H1 (cell line): ENCODE measurements at regions not wholly inside any gene's neighbourhood (a gene's known extent, or its start where the extent isn't known, plus 50 kb on each side); places are given as distances from the start of the nearest gene placed in this dataset.
A peak's percentile ranks its signal among the peaks of the same experiment; 100 is the strongest.

Source experiments
- CTCF ChIA-PET: fragments of 300-600 bp; sonication (Branson Sonifier 250); formaldehyde crosslinking; loops from one replicate; lab custom pipeline; 2021; ENCODE audit not compliant: partially characterized antibody; lab: Charles Lee
- POLR2A ChIA-PET: fragments of 300-600 bp; sonication (Branson Sonifier 250); formaldehyde crosslinking; loops from one replicate; lab custom pipeline; 2021; ENCODE audit warnings: inconsistent platforms; ENCODE audit not compliant: partially characterized antibody; lab: Charles Lee
- DNase-seq, 2 experiments: peaks; one replicate each; pipeline versions ENCODE4 v3.0.0 to v3.0.0-alpha.2; 2010 to 2022; ENCODE audit warnings: low spot score in 2 of 2, low read depth in 1 of 2, mixed read lengths in 1 of 2
- FAIRE-seq: peaks from 2 replicates; lab custom pipeline; 2011; peaks lifted over from hg19 to GRCh38; lab: Jason Lieb, UNC
- H2AFZ ChIP-seq: 2 replicates; pipeline ENCODE4 v1.8.1; 2012; ENCODE audit warnings: low read length, inconsistent platforms
- H2AK5ac ChIP-seq: 2 replicates; pipeline ENCODE4 v1.6.1; 2013; ENCODE audit warnings: low read depth, low read length
- H2BK120ac ChIP-seq: replicated peaks from 2 replicates; pipeline ENCODE3; 2013; ENCODE audit warnings: low read depth, low read length, inconsistent platforms
- H2BK12ac ChIP-seq: 2 replicates; pipeline ENCODE4 v1.6.1; 2013; ENCODE audit warnings: low read depth, low read length
- H2BK15ac ChIP-seq: 2 replicates; pipeline ENCODE4 v1.6.1; 2013; ENCODE audit warnings: low read length
- H2BK20ac ChIP-seq: 2 replicates; pipeline ENCODE4 v1.6.1; 2013; ENCODE audit warnings: low read length
- H2BK5ac ChIP-seq: 2 replicates; pipeline ENCODE4 v1.6.1; 2013; ENCODE audit warnings: low read depth, low read length
- H3K14ac ChIP-seq: 2 replicates; pipeline ENCODE4 v1.6.1; 2013; ENCODE audit warnings: inconsistent platforms; ENCODE audit not compliant: insufficient read length
- H3K18ac ChIP-seq: 2 replicates; pipeline ENCODE4 v1.6.1; 2013; ENCODE audit warnings: low read length; ENCODE audit errors: extremely low read depth
- H3K23ac ChIP-seq: 2 replicates; pipeline ENCODE4 v1.6.1; 2013; ENCODE audit warnings: inconsistent platforms; ENCODE audit not compliant: insufficient read length
- H3K23me2 ChIP-seq: 2 replicates; pipeline ENCODE4 v1.6.1; 2013; ENCODE audit warnings: low read depth, low read length
- H3K27ac ChIP-seq: 2 replicates; pipeline ENCODE4 v1.6.1; 2011; ENCODE audit warnings: low read depth, low read length, inconsistent platforms
- H3K27me3 ChIP-seq, 4 experiments: replicated peaks in 1 of 4; 1 replicate in 1 of 4; 2 replicates in 3 of 4; pipeline versions ENCODE4 v1.6.1 to v1.8.1; 2011 to 2013; ENCODE audit warnings: low read length in 3 of 4, mild to moderate bottlenecking in 3 of 4, inconsistent platforms in 2 of 4, mixed read lengths in 2 of 4, moderate library complexity in 1 of 4; ENCODE audit not compliant: control insufficient read depth in 3 of 4, insufficient read depth in 3 of 4; ENCODE audit errors: extremely low read depth in 1 of 4
- H3K36me3 ChIP-seq, 4 experiments: 2 replicates each; pipeline versions ENCODE4 v1.6.1 to v1.8.1; 2011 to 2013; ENCODE audit warnings: mild to moderate bottlenecking in 4 of 4, low read length in 3 of 4, moderate library complexity in 2 of 4, control low read depth in 1 of 4, inconsistent platforms in 1 of 4; ENCODE audit not compliant: insufficient read depth in 4 of 4, control insufficient read depth in 2 of 4
- H3K4ac ChIP-seq: replicated peaks from 2 replicates; pipeline ENCODE3; 2013; ENCODE audit warnings: low read length, low read depth, mixed read lengths, inconsistent platforms; ENCODE audit not compliant: insufficient read length
- H3K4me1 ChIP-seq, 4 experiments: replicated peaks in 1 of 4; 1 replicate in 1 of 4; 2 replicates in 3 of 4; pipeline versions ENCODE4 v1.6.1 to v1.8.1; 2011 to 2013; ENCODE audit warnings: low read length in 3 of 4, inconsistent platforms in 2 of 4, mixed read lengths in 1 of 4; ENCODE audit not compliant: insufficient read depth in 4 of 4, control insufficient read depth in 3 of 4
- H3K4me2 ChIP-seq, 2 experiments: 2 replicates each; pipeline versions ENCODE4 v1.6.1 to v1.8.1; 2011 to 2013; ENCODE audit warnings: low read depth in 2 of 2, low read length in 2 of 2, control low read depth in 1 of 2, inconsistent platforms in 1 of 2, mild to moderate bottlenecking in 1 of 2; ENCODE audit not compliant: insufficient read depth in 1 of 2
- H3K4me3 ChIP-seq, 4 experiments: fragments of 200-600, 300-600 bp in 1 of 4; sonication (generic), shearing (Covaris generic), sonication (Bioruptor Twin) in 1 of 4; 2 replicates each; pipeline versions ENCODE4 v1.5.1 to v1.8.1; 2011 to 2016; ENCODE audit warnings: low read length in 4 of 4, low read depth in 3 of 4, control low read depth in 2 of 4, inconsistent platforms in 2 of 4, mild to moderate bottlenecking in 2 of 4, mixed read lengths in 1 of 4, moderate library complexity in 1 of 4; ENCODE audit not compliant: insufficient read depth in 2 of 4; ENCODE audit errors: extremely low read depth in 1 of 4
- H3K56ac ChIP-seq: replicated peaks from 2 replicates; pipeline ENCODE3; 2013; ENCODE audit warnings: low read depth, mild to moderate bottlenecking, mixed read lengths, low read length, inconsistent platforms; ENCODE audit not compliant: insufficient read length
- H3K79me1 ChIP-seq: 2 replicates; pipeline ENCODE4 v1.6.1; 2013; ENCODE audit warnings: low read depth, low read length, control low read depth
- H3K79me2 ChIP-seq, 2 experiments: 2 replicates each; pipeline versions ENCODE4 v1.6.1 to v1.8.1; 2012 to 2013; ENCODE audit warnings: low read length in 2 of 2, mild to moderate bottlenecking in 2 of 2, inconsistent platforms in 1 of 2; ENCODE audit not compliant: insufficient read depth in 2 of 2, control insufficient read depth in 1 of 2
- H3K9ac ChIP-seq, 4 experiments: replicated peaks in 1 of 4; 1 replicate in 1 of 4; 2 replicates in 3 of 4; pipeline versions ENCODE4 v1.6.1 to v1.8.1; 2011 to 2013; ENCODE audit warnings: low read depth in 3 of 4, low read length in 3 of 4, control low read depth in 2 of 4, mild to moderate bottlenecking in 2 of 4, moderate library complexity in 2 of 4, inconsistent platforms in 1 of 4; ENCODE audit errors: extremely low read depth in 1 of 4
- H3K9me3 ChIP-seq, 2 experiments: 2 replicates each; pipeline versions ENCODE4 v1.6.1 to v1.8.1; 2012 to 2013; ENCODE audit warnings: mild to moderate bottlenecking in 2 of 2, moderate library complexity in 2 of 2, control low read depth in 1 of 2, inconsistent platforms in 1 of 2, low read depth in 1 of 2, low read length in 1 of 2, mixed read lengths in 1 of 2; ENCODE audit not compliant: insufficient read depth in 2 of 2
- H4K20me1 ChIP-seq, 2 experiments: replicated peaks in 1 of 2; 2 replicates each; pipeline versions ENCODE3 to v1.8.1; 2011 to 2013; ENCODE audit warnings: inconsistent platforms in 2 of 2, low read length in 2 of 2, mild to moderate bottlenecking in 1 of 2; ENCODE audit not compliant: insufficient read depth in 2 of 2, control insufficient read depth in 1 of 2
- H4K5ac ChIP-seq: 2 replicates; pipeline ENCODE4 v1.6.1; 2013; ENCODE audit warnings: low read length, low read depth, mixed read lengths, inconsistent platforms; ENCODE audit not compliant: insufficient read length
- H4K8ac ChIP-seq: 2 replicates; pipeline ENCODE4 v1.8.0; 2013; ENCODE audit warnings: mild to moderate bottlenecking, moderate library complexity, low read length, inconsistent platforms; ENCODE audit not compliant: insufficient read depth; ENCODE audit errors: extremely low read depth
- H4K91ac ChIP-seq: replicated peaks from 2 replicates; pipeline ENCODE3; 2013; ENCODE audit warnings: low read length, mixed read lengths, inconsistent platforms; ENCODE audit not compliant: insufficient read length
- PHF8 ChIP-seq: fragments of 200-600 bp; sonication (generic); conservative IDR thresholded peaks from 2 replicates; pipeline ENCODE4 v1.7.1; 2012; ENCODE audit warnings: low read depth, mild to moderate bottlenecking, inconsistent platforms, low read length, moderate library complexity
- WGBS, 2 experiments: shearing (Covaris generic) in 1 of 2; methylation state at CpG; one replicate each; pipeline versions ENCODE4 v1.1.6 to v1.1.7; 2013 to 2015; ENCODE audit warnings: low lambda C conversion rate in 2 of 2, mixed read lengths in 2 of 2, inconsistent platforms in 1 of 2, low coverage in 1 of 2, missing lambda C conversion rate in 1 of 2; ENCODE audit not compliant: insufficient replicate concordance in 2 of 2, insufficient coverage in 1 of 2, insufficient read length in 1 of 2; ENCODE audit errors: extremely low coverage in 1 of 2, missing lambda C conversion rate in 1 of 2; 5-methylcytosine and 5-hydroxymethylcytosine counted together

DNA sequence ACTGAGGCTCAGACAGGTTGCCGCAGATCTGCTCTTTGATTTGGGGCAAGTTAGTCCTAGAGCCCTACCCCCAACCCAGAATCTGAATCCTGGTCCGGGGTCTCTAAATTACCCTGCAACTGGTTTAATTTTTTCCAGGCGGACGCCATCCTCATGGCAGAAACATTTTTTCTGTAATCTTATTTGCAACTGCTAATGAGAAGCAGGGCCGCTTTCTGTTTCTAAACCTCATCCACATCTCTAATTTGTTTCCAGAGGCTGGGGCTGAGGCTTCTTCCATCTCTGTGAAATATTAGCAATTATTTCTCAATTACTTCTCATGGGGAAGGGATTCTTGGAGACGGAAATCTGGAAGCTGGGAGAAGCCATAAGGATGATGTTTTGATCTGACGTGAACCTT, 261.6 kb downstream of the RPS24 start:
- no peak for FAIRE-seq
- Histone ChIP-seq H3K9me3 (no peaks in the 10 kb centered on the region; a peak in 1 of 4 replicates), H3K27me3 (no peaks in the 10 kb centered on the region), H2BK12ac (no peak overlapping the region), H3K18ac (no peak overlapping the region), H3K79me1 (no peaks in the 10 kb centered on the region), H3K36me3 (no peaks in the 10 kb centered on the region), H4K20me1 (peaks cover 0 to 1% of the 10 kb centered on the region in 2 experiments), H4K8ac (peak overlapping the region; percentile 73; the same call in 1 of the 2 replicates), H3K23ac (no peak overlapping the region), H3K27ac (no peak overlapping the region), H3K4me2 (no peak overlapping the region), H3K14ac (no peak overlapping the region), H3K56ac (no peak overlapping the region), H2BK20ac (no peak overlapping the region), H2AFZ (peak overlapping the region; percentile 65; the same call in 1 of the 2 replicates), H2BK15ac (no peak overlapping the region), H2BK5ac (no peak overlapping the region), H2BK120ac (no peak overlapping the region), H3K4ac (no peak overlapping the region), H4K91ac (no peak overlapping the region), H4K5ac (no peak overlapping the region), H3K9ac (no peak overlapping the region), H3K4me1 (peaks cover 3 to 12% (median 7%) of the 10 kb centered on the region in 4 experiments; a peak in 5 of 7 replicates), H2AK5ac (no peak overlapping the region), H3K4me3 (no peak overlapping the region), H3K79me2 (no peaks in the 10 kb centered on the region), H3K23me2 (no peaks in the 10 kb centered on the region; the same call in 1 of the 2 replicates)
- CTCF ChIA-PET = interaction anchor here (0.9 to 2.2 kb wide), 4 partner anchors 9 to 63 kb away, joined by 4 to 9 read pairs (median 6); no protein-coding TSS in a partner anchor
- DNase-seq = no peak
- no peak for TF ChIP-seq PHF8
- POLR2A ChIA-PET = no interaction called here
- WGBS, 2 experiments = 84% methylated on average over 7 of the region's 7 CpGs; no CpG with 5 or more reads in 1 of the 2 experiments
